PC-3 (cell line): ENCODE measurements at regions not wholly inside any gene's neighbourhood (a gene's known extent, or its start where the extent isn't known, plus 50 kb on each side); places are given as distances from the start of the nearest gene placed in this dataset.

Source experiments
- ATAC-seq: fragments of 200-7000 bp; cut with Tn5 transposase; 2 replicates; pipeline ENCODE4 v1.9.1; 2020; ENCODE audit warnings: mild to moderate bottlenecking, moderate library complexity
- BruUV-seq: library from RNA; stranded (reverse); fragments of 400-500 nt; replicated peaks from 2 replicates; lab custom pipeline; 2021; lab: Mats Ljungman, UMichigan
- CTCF ChIA-PET: fragments of 300-600 bp; sonication (Branson Sonifier 250); formaldehyde crosslinking; loops from one replicate; lab custom pipeline; 2022; ENCODE audit warnings: antibody characterized with exemption; lab: Charles Lee
- POLR2A ChIA-PET: fragments of 300-600 bp; sonication (Branson Sonifier 250); formaldehyde crosslinking; loops from one replicate; lab custom pipeline; 2022; ENCODE audit warnings: antibody characterized with exemption; ENCODE audit not compliant: unreplicated experiment; lab: Charles Lee
- DNase-seq: peaks from one replicate; pipeline ENCODE4 v3.0.0-alpha.2; 2015
- H2AFZ ChIP-seq: fragments of 300-600 bp; sonication (generic); 2 replicates; pipeline ENCODE4 v1.6.0; 2016; ENCODE audit warnings: antibody characterized with exemption, low read length
- H3F3A ChIP-seq: fragments of 300-600 bp; sonication (generic); one replicate; pipeline ENCODE4 v1.6.0; 2017; ENCODE audit warnings: antibody characterized with exemption, low read length, control low read depth, mild to moderate bottlenecking; ENCODE audit not compliant: unreplicated experiment
- H3K27ac ChIP-seq: fragments of 300-600 bp; sonication (generic); 2 replicates; pipeline ENCODE4 v1.5.1; 2016; ENCODE audit warnings: mild to moderate bottlenecking, low read length
- H3K27me3 ChIP-seq: fragments of 300-600 bp; sonication (generic); 2 replicates; pipeline ENCODE4 v1.6.1; 2016; ENCODE audit warnings: low read length, mixed read lengths
- H3K36me3 ChIP-seq: fragments of 300-600 bp; sonication (generic); 2 replicates; pipeline ENCODE4 v1.6.1; 2016; ENCODE audit warnings: low read depth, mixed run types, low read length, mixed read lengths
- H3K4me1 ChIP-seq: fragments of 300-600 bp; sonication (generic); 2 replicates; pipeline ENCODE4 v1.5.1; 2016; ENCODE audit warnings: low read length; ENCODE audit not compliant: insufficient read depth
- H3K4me2 ChIP-seq: fragments of 300-600 bp; sonication (generic); 2 replicates; pipeline ENCODE4 v1.6.0; 2016; ENCODE audit warnings: low read length
- H3K4me3 ChIP-seq: fragments of 300-600 bp; sonication (generic); 2 replicates; pipeline ENCODE4 v1.5.1; 2016; ENCODE audit warnings: mild to moderate bottlenecking, low read length, mixed read lengths
- H3K79me2 ChIP-seq: fragments of 300-600 bp; sonication (generic); 2 replicates; pipeline ENCODE4 v1.6.1; 2017; ENCODE audit warnings: low read length, mixed read lengths
- H3K9ac ChIP-seq: fragments of 300-600 bp; sonication (generic); 2 replicates; pipeline ENCODE4 v1.6.0; 2016; ENCODE audit warnings: mild to moderate bottlenecking, low read length
- H3K9me2 ChIP-seq: fragments of 300-600 bp; sonication (generic); replicated peaks from 2 replicates; pipeline ENCODE4 v1.6.1; 2016; ENCODE audit warnings: mixed run types, low read length, mixed read lengths
- H3K9me3 ChIP-seq: fragments of 300-600 bp; sonication (generic); 2 replicates; pipeline ENCODE4 v1.6.1; 2016; ENCODE audit warnings: low read length, mixed read lengths
- H4K20me1 ChIP-seq: fragments of 300-600 bp; sonication (generic); 2 replicates; pipeline ENCODE4 v1.6.1; 2016; ENCODE audit warnings: low read length, mixed read lengths
- EZH2 ChIP-seq: fragments of 300-600 bp; sonication (generic); IDR thresholded peaks from one replicate; pipeline ENCODE4 v1.6.1; 2017; ENCODE audit warnings: antibody characterized with exemption, mild to moderate bottlenecking, low read length; ENCODE audit not compliant: unreplicated experiment
- EZH2phosphoT487 ChIP-seq: fragments of 300-600 bp; sonication (generic); IDR thresholded peaks from 2 replicates; pipeline ENCODE4 v1.6.1; 2018; ENCODE audit warnings: mild to moderate bottlenecking, antibody characterized with exemption, low read length, borderline replicate concordance
- intact Hi-C: fragments of 100-400 bp; cut with micrococcal nuclease; formaldehyde crosslinking; loops from 2 replicates; pipeline ENCODE4 v1.9.0; 2023
- TF ChIP-seq, protein P1 (sequence below): fragments of 300-600 bp; sonication (generic); conservative IDR thresholded peaks from 2 replicates; pipeline ENCODE4 v1.5.1; 2017; ENCODE audit warnings: antibody characterized with exemption, low read depth, mild to moderate bottlenecking, low read length

GRCh38 chr13:26921918-26922317 is 161.3 kb upstream of the GPR12 start:
- H3K9me2 ChIP-seq, result no peaks in the 10 kb centered on the region
- TF ChIP-seq EZH2 (no peak), EZH2phosphoT487 (no peak)
- TF ChIP-seq, protein P1, sequence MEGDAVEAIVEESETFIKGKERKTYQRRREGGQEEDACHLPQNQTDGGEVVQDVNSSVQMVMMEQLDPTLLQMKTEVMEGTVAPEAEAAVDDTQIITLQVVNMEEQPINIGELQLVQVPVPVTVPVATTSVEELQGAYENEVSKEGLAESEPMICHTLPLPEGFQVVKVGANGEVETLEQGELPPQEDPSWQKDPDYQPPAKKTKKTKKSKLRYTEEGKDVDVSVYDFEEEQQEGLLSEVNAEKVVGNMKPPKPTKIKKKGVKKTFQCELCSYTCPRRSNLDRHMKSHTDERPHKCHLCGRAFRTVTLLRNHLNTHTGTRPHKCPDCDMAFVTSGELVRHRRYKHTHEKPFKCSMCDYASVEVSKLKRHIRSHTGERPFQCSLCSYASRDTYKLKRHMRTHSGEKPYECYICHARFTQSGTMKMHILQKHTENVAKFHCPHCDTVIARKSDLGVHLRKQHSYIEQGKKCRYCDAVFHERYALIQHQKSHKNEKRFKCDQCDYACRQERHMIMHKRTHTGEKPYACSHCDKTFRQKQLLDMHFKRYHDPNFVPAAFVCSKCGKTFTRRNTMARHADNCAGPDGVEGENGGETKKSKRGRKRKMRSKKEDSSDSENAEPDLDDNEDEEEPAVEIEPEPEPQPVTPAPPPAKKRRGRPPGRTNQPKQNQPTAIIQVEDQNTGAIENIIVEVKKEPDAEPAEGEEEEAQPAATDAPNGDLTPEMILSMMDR, result no peak
- DNase-seq (no peak), ATAC-seq (no peak)
- no TSS peak for BruUV-seq
- no peak overlapping the region for H2AFZ ChIP-seq
- H3K4me2 ChIP-seq, result no peak overlapping the region
- H3K27ac ChIP-seq, result no peak overlapping the region
- H3K4me1 ChIP-seq, result peaks cover 4% of the 10 kb centered on the region; the same call in 1 of the 2 replicates
- no peak overlapping the region for H3K9ac ChIP-seq
- no peaks in the 10 kb centered on the region for H3K79me2 ChIP-seq
- peaks cover 87% of the 10 kb centered on the region for H3K27me3 ChIP-seq
- H3K4me3 ChIP-seq, result no peak overlapping the region
- no peaks in the 10 kb centered on the region for H4K20me1 ChIP-seq
- intact Hi-C loops, result no loop called here
- no peaks in the 10 kb centered on the region for H3K9me3 ChIP-seq
- POLR2A ChIA-PET, result no interaction called here
- no peaks in the 10 kb centered on the region for H3K36me3 ChIP-seq
- no peaks in the 10 kb centered on the region for H3F3A ChIP-seq
- CTCF ChIA-PET, result no interaction called here

- ChIA-PET POLR2A (interaction anchor here (0.6 kb wide), 1 partner anchor 33 kb away, joined by 4 read pairs; no protein-coding TSS in a partner anchor), CTCF (no interaction called here)
- TF ChIP-seq, protein P1, result no peak
- no peak for TF ChIP-seq EZH2phosphoT487
- no peak for TF ChIP-seq EZH2
- no peaks in the 10 kb centered on the region for H3K36me3 ChIP-seq
- peaks cover 82% of the 10 kb centered on the region for H3K27me3 ChIP-seq
- no peaks in the 10 kb centered on the region for H3F3A ChIP-seq
- no peaks in the 10 kb centered on the region for H3K79me2 ChIP-seq
- H2AFZ ChIP-seq, result no peak overlapping the region
- no peaks in the 10 kb centered on the region for H4K20me1 ChIP-seq
- no peak overlapping the region for H3K27ac ChIP-seq
- no TSS peak for BruUV-seq
- no peaks in the 10 kb centered on the region for H3K9me2 ChIP-seq
- H3K9ac ChIP-seq, result no peak overlapping the region
- peaks cover 4% of the 10 kb centered on the region; the same call in 1 of the 2 replicates for H3K4me1 ChIP-seq
- ATAC-seq, result no peak
- no peak for DNase-seq
- no peak overlapping the region for H3K4me2 ChIP-seq
- intact Hi-C loops, result no loop called here
- H3K9me3 ChIP-seq, result no peaks in the 10 kb centered on the region
- H3K4me3 ChIP-seq, result no peak overlapping the region
These were observed 160.2 kb upstream of the GPR12 start for GRCh38 chr13:26920614-26921355.

- peaks cover 85% of the 10 kb centered on the region for H3K27me3 ChIP-seq
- TF ChIP-seq, protein P1, result no peak
- no peak for TF ChIP-seq EZH2
- TF ChIP-seq EZH2phosphoT487, result no peak
- ChIA-PET POLR2A (no interaction called here), CTCF (no interaction called here)
- no peaks in the 10 kb centered on the region for H3K9me2 ChIP-seq
- H3K27ac ChIP-seq, result no peak overlapping the region
- ATAC-seq, result no peak
- DNase-seq, result no peak
- intact Hi-C loops, result no loop called here
- no peaks in the 10 kb centered on the region for H3K9me3 ChIP-seq
- H3K79me2 ChIP-seq, result no peaks in the 10 kb centered on the region
- H3K4me3 ChIP-seq, result no peak overlapping the region
- no peak overlapping the region for H3K9ac ChIP-seq
- peaks cover 4% of the 10 kb centered on the region; the same call in 1 of the 2 replicates for H3K4me1 ChIP-seq
- H4K20me1 ChIP-seq, result no peaks in the 10 kb centered on the region
- no TSS peak for BruUV-seq
- H3F3A ChIP-seq, result no peaks in the 10 kb centered on the region
- no peak overlapping the region for H2AFZ ChIP-seq
- H3K36me3 ChIP-seq, result no peaks in the 10 kb centered on the region
- H3K4me2 ChIP-seq, result no peak overlapping the region
These were observed 159.1 kb upstream of the GPR12 start for GRCh38 chr13:26919732-26920131.
